Right renal pelvis (tissue), 4 donors: ENCODE measurements at regions not wholly inside any gene's neighbourhood (a gene's known extent, or its start where the extent isn't known, plus 50 kb on each side); places are given as distances from the start of the nearest gene placed in this dataset.

Source experiments
- DNase-seq, 4 donors: peaks; one replicate each; pipeline ENCODE4 v3.0.0-alpha.2; 2013; ENCODE audit warnings: low read depth in 4 of 4, low spot score in 3 of 4, missing footprints in 1 of 4

DNA sequence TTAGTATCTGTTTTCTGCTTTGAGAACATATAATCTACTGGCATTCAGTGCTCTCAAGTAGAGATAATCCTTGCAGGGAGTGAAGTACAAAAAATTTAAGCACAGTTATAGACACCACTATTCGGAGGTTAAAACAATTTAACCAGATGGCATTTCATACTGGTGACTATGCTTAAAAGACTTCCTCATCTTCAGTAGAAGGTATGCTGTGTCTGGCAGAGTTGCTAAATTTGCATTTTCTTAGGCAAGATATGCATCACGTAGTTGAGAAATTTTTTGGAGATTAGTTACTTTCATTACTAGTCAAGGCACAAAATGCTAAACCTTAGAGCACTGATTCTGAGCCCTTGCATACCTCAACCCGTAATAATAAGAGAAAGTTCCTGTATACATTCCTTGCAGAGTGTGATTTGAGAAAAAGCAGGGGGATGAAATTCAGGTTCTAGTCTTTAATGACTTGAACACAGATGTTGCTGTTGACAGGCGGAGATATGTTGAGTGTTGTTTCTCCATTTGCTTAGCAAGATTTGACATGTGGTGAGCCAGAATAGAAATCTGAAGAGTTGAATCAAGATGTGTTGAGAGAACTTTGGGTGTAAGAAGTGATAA lies 70.8 kb upstream of the STARD4 start:
- no peak for DNase-seq

DNA sequence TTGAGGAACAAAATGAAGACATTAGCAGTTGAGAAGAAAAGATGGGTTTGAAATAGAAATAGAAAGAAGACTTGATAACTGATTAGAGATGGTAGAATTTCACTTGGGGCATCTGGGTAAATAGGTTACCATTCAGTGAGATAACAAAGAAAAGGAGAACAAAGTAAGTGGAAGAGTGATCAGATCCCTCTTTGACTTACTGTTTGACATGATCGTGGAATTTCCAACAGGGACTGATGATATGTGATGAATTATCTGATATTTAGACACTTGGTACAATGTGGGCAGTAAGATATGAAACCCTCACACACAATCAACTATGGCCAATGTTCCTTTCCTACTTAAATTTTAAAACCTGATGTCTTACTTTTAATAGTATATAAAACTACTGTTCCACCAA lies 70.1 kb upstream of the STARD4 start:
- DNase-seq: no peak

DNA sequence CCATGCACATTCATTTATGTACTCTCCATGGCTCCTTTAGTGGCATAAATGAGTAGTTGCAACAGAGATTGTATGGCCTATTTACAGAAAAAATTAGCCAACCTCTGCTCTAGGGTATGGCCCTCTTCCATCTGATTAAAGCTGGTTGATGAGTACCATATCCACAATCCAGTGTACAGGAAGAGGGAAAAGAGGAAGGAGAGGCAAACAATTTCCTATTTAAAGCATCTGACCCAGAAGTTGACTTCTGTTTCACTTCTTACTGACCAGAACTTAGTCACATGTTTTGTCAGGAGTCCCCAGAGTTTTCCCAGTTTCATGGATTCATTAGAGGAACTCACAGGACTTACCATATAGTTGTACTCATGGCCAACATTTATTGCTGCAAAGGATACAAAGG lies 68.6 kb upstream of the STARD4 start:
- DNase-seq: no peak

DNA sequence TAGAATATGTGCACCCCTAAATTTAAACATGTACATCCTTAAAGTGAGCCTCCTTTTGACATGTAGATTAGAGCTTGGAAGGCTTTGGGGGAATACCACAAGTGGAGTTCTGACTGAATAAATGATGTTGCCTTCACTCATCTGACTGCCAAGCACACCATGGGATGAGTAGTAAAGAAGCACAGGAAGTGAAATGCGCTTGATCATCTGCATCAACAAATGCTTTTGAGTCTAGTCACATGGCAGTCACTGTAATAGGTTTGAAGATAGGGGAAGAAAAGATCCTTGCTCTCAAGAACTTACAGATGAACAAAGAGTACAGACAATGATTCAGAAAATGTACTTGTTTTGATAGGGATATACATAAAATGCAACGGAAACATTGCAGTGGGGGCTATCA lies 62.0 kb upstream of the STARD4 start:
- no peak for DNase-seq

DNA sequence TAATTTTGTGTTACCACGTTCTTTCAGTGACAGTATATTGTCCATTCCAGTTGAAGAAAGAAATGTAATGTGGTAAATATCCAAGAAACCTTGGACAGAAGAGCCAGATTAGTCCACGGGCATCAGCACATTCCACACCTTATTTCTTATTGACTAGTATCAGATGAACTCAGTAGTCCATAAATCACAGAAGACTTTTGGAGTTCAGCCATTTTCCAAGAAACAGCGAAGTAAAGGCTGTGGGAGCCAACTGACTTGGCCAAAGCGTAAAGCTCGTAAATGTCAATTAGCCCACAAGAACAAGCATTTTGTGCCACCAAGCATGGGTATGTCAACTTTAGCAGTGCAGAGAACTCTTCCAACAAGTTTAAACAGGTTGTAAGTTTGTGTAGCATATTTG lies 60.2 kb upstream of the STARD4 start:
- DNase-seq: no peak

DNA sequence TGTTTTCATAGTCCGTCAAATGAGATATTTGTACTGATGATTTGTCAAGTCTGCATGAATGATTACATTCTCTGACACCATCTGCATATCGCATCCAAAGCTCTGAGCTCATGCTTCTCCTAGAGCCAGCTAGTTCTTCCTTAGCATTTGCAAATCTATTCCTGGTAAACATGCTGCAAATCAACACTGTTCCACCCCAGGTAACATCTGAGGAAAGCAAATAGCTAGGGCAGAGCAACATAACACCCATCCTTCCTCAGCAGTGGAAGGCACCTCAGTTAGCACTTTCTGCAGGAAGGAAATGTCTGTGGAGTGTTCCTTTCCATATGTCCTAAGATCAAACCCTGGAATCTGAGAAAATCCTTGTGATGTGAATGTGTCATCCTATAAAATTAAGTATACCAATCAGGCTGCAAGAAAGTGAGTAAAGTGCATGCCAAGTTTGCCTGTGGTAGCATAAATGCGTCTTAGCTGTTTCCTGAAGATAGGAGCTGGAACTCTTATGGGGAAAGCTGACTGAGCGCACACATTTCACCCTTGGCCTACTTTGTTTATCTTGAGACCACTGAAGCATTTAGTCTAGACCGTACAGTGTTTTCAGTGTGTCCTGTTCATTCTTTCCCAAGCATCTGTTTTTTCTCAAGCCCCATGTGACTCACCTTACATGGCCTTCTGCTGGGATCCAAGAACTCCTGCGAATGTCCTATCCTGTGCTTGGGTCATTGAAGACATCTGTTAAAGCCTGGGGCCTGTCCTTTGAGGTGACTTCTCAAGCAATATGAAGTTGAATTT lies 50.9 kb upstream of the STARD4 start:
- peak in 3 of 4 donors; percentile 71 to 75 (median 73) for DNase-seq

DNA sequence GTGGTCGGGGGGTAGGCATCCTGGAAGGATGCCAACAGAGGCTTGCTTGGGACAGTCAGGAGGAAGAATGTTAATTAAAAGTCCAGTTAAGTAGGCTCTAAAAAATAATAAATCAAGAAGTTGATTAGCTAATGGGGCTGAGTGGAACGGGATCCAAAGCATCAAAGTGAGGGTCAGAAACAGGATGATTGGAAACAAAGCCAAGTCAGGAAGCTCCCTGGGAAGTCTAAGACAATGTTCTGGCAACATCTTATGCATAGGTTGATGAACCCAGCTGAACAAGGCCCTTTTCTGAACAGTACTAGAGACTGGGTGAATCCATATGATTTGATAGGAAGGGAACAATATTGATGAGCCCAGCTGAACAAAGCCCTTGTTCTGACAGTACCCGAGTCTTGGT lies 50.2 kb upstream of the STARD4 start:
- DNase-seq: no peak
